AG10803 (cell line): ENCODE measurements at regions not wholly inside any gene's neighbourhood (a gene's known extent, or its start where the extent isn't known, plus 50 kb on each side); places are given as distances from the start of the nearest gene placed in this dataset.
"Not testable (repeated sequence)": the region's sequence is repeated elsewhere in the genome, so short reads cannot be mapped to it uniquely, and the experiment has no call there.

Source experiments
- DNase-seq: peaks from one replicate; pipeline ENCODE4 v3.0.0; 2010; ENCODE audit warnings: low read depth
- H3K4me3 ChIP-seq: 2 replicates; pipeline ENCODE4 v1.5.1; 2011; ENCODE audit warnings: mild to moderate bottlenecking, low read length, control low read depth
- TF ChIP-seq, protein P1 (sequence below): conservative IDR thresholded peaks from 2 replicates; pipeline ENCODE4 v1.5.1; 2011; ENCODE audit warnings: mild to moderate bottlenecking, low read length, control low read depth, inconsistent platforms

- TF ChIP-seq, protein P1, sequence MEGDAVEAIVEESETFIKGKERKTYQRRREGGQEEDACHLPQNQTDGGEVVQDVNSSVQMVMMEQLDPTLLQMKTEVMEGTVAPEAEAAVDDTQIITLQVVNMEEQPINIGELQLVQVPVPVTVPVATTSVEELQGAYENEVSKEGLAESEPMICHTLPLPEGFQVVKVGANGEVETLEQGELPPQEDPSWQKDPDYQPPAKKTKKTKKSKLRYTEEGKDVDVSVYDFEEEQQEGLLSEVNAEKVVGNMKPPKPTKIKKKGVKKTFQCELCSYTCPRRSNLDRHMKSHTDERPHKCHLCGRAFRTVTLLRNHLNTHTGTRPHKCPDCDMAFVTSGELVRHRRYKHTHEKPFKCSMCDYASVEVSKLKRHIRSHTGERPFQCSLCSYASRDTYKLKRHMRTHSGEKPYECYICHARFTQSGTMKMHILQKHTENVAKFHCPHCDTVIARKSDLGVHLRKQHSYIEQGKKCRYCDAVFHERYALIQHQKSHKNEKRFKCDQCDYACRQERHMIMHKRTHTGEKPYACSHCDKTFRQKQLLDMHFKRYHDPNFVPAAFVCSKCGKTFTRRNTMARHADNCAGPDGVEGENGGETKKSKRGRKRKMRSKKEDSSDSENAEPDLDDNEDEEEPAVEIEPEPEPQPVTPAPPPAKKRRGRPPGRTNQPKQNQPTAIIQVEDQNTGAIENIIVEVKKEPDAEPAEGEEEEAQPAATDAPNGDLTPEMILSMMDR: no peak
- no peak for DNase-seq
- H3K4me3 ChIP-seq: no peak overlapping the region
Observed at GRCh38 chr6:130603391-130603790, 223.8 kb upstream of the SMLR1 start.

DNA sequence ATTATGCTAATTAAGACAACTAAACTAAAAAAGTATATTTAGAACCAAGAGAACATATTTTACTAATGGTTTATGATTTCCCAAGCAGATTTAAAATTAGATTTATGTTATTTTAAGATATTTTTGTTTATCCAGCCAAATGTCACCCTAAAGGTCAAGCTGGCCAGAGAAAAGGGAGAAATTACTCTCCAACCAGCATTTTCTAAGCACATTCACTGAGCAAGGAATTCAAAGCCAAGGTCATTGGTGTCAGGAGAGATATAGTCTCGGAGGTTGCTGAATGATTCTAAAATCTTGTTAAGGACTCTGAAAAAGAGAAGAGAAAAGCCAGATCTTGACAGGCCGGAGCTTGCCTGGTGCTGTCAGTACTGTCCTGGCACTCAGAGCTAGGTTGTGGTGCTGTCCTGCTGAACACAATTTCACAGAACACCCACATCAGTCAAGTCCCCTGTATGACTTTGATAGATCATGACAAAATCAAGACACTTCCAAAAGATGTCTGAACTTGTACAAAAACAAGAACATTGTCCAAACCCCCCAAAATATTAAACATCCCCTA is 222.3 kb upstream of the SMLR1 start:
- TF ChIP-seq, protein P1: no peak
- DNase-seq: no peak
- H3K4me3 ChIP-seq: no peak overlapping the region

GRCh38 chr6:130610303-130610702 is 216.9 kb upstream of the SMLR1 start:
- H3K4me3 ChIP-seq: no peak overlapping the region
- TF ChIP-seq, protein P1: no peak
- no peak for DNase-seq

DNA sequence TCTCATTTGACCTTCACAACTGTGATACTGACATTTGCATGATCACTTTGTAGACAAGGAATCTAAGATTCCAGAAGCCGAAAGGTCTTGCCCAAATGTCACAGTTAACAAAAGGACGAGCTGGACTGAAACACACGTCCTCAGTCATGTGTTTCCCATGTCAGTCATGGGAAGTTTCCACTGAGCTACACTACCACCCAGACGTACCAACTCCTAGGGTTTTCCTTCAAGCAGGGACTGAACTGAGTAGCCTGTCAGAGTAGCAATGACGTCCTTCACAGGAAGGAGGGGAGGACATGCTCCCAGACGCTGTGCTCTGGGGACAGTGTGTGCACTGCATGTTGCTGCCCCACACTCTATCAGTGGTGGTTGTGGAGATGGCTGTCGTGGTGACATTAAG is 215.8 kb upstream of the SMLR1 start:
- TF ChIP-seq, protein P1: no peak

DNA sequence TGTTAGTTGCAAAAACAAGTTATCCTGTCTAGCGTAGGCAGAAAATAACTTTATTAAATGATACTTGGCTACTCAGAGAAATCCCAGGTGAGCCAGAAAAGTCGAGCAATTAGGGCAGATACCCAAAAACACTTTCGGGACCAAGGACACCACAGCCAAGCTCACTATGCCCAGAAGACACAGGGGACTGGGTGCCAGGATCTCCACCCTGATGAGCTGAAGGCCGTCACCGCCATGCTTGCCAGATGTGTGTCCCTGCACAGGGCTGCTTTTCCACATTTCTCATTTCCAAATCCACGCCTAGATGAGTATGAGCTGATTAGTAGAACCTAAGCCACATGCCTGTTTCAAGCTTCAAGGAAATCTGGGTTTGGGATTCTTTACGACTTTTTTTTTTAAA is 214.0 kb upstream of the SMLR1 start:
- H3K4me3 ChIP-seq: no peak overlapping the region
- DNase-seq: no peak

More for the DNA sequence above, 215.8 kb upstream of the SMLR1 start:
- DNase-seq: no peak
- no peak overlapping the region for H3K4me3 ChIP-seq

DNA sequence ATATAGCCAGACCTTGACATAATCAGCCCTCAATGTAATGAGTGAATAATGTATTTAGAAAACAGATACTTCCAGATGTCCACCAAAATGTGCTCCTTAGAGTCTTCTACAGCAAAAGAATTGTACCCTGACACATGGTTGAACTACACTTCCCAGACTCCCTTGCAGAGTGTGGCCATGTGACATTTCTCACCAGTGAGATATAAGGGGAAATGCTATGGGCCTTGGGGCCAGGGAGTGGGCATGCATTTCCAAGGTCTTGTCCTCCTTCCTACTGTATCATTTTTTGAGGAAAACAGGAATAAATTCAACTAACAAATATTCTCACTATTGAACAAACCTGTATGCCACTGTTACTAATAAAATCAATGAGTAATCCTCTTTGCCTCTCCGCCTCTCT is 211.4 kb upstream of the SMLR1 start:
- TF ChIP-seq, protein P1: no peak
- DNase-seq: no peak
- H3K4me3 ChIP-seq: no peak overlapping the region

More for the DNA sequence above, 214.0 kb upstream of the SMLR1 start:
- TF ChIP-seq, protein P1: no peak

DNA sequence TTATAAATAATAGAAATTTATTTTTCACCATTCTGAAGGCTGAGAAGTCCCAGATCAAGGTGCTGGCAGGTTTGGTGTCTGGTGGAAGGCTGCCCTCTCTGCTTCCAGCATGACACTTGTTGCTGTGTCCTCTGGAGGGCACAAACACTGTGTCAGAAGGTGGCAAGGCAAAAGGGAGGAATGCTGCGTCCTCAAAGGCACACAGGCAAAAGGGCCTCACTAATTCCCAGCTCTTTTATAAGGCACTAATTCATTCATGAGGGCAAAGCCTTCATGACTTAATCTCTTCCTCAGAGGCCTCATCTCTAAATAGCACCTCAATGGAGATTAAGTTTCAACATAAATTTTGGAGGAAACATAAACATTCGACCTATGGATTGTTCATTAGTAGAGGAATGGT is 209.5 kb upstream of the SMLR1 start:
- TF ChIP-seq, protein P1: no peak
- no peak for DNase-seq
- H3K4me3 ChIP-seq: no peak overlapping the region

- H3K4me3 ChIP-seq, DNase-seq: not testable (repeated sequence)
Observed at GRCh38 chr6:130618806-130619205, 208.4 kb upstream of the SMLR1 start.
